NCI-H187 treated with DMSO at 0.1 percent for 48 hours (cell line): ENCODE measurements at regions not wholly inside any gene's neighbourhood (a gene's known extent, or its start where the extent isn't known, plus 50 kb on each side); places are given as distances from the start of the nearest gene placed in this dataset.

Experiments used
- DNase-seq: peaks from one replicate; lab custom pipeline; 2025; lab: John Stamatoyannopoulos, UW

DNA sequence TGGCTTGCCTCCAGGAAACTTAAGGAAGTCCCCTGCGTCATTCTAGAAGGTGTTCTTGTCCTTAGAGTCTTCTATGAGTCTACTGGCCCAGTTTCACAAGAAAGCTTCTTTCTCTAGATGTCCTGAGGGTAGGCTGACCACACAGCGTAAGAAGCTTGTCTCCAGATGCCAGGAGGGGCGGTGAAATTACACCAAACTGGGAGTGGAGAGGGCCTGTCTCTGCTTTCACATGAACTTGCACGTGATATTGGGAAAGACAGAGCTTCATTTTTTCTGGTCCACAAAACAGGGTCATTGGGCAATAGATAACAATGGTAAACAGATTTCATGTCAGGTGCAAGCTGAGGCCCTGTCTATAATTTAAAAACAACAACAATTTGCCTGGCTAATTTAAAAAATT is 85.7 kb upstream of the TBX3 start:
- DNase-seq, result no peak

DNA sequence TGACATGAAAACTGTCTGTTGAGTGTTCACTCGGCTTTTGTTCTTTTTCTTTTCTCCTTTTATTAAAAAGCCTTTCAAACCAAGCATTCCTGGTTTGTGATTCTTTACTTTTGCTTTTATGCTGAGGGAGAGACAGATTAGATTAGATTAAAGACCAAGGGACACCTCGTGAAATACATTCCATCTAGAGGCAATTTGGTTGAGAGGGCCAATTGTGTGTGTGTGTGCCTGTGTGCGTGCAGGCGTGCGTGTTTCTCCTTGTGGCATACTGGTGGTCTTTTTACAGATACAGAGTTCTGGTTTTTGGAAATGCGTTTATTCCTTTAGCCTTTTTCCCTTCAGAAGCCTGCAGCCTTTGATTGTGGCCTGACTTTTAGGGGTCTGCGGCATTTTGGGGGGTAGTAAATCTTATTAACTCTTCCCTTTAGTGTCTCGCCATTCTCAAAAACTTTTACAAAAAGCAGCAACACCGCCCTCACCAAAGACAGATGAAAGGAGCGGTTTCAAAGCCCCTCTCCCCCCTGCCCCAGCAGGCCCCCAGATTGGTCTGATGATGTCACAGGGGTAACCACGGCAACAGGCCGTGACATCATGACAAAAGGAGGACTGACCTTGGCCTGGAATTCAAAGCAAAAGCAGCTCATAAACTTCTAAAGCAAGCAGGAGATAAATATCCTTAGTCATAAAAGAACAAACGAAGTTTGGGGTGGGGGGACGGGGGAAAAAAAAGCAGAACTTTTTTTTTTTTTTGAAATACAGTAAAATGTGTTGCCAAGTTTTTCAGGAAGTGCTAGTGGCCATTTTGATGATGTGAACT is 84.1 kb upstream of the TBX3 start:
- DNase-seq, result no peak

DNA sequence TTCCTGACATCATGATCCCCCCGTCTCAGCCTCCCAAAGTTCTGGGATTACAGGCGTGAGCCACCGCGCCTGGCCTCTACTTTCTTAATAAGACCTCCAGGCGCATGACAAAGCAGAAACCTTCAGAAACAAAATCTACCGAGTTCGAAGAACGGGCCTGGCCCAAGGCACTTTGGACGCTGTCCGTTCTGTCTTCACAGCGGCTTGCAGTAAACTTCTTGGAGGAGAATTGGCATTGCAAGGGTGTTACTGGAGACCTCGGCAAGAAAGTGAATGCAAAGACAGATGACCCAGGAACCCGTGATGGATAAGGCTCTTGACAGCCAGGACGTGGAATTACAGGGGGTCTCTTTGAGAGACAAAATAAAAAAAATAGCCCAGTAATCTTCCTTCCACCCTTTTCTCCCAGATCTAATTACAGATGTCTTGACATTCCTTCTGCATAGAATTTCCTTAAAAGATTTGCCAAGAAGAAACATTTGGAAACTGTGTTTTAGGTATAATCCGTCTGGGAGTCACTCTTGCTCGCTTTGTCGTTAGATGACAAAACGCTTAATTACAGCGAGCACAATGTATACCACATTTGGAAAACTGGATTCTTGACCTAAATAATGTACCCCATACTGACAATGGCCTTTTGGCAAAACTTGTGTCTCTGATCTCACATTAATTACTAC is 83.2 kb upstream of the TBX3 start:
- DNase-seq, result no peak

DNA sequence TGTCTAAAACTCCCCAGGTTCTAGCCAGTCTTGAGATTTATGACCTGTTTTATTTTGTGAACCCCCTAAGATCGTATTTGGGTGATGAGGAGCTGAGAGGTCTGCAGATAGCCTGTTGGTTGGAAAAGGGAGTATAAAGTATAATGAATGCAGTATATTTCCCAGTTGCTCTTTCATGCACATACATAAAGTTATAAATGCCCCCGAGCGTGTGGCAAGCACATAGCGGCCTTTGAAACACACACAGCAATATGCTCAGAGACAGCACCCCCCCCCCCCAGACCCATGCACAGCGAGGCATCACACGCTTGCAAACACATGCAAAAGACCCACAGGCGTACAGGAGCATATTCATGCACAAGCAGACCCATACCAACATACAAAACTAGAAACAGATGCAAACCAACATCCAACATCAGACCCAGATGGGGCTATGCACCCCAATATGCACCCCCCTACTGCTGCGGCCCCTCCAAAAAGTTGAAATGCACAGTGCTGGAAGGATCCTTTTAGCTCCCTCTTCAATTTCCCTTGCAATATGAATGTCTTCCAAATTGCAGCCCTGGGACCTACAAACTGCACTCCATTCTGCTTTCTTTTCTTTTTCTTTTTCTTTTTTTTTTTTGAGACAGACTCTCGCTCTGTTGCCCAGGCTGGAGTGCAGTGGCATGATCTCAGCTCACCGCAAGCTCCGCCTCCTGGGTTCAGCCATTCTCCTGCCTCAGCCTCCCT is 82.2 kb upstream of the TBX3 start:
- DNase-seq, result no peak

DNA sequence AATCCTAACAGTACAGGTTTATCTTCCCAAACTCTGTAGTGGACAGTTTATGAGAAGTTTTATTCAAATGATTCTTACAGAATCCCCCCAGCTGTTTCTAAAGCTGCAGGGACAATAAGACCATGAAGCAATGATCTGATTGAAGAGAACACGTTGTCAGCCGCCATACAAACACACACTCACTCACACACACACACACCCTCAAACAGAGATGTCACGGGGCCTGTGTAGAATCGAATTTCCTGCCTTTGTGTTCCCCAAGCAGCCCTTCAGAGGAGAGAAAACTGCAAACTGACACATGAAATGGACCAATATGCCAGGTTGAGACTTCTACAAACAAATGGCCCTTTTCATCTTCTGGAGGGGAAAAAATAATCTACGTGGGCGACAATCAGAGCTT is 80.5 kb upstream of the TBX3 start:
- peak; percentile 43 for DNase-seq

DNA sequence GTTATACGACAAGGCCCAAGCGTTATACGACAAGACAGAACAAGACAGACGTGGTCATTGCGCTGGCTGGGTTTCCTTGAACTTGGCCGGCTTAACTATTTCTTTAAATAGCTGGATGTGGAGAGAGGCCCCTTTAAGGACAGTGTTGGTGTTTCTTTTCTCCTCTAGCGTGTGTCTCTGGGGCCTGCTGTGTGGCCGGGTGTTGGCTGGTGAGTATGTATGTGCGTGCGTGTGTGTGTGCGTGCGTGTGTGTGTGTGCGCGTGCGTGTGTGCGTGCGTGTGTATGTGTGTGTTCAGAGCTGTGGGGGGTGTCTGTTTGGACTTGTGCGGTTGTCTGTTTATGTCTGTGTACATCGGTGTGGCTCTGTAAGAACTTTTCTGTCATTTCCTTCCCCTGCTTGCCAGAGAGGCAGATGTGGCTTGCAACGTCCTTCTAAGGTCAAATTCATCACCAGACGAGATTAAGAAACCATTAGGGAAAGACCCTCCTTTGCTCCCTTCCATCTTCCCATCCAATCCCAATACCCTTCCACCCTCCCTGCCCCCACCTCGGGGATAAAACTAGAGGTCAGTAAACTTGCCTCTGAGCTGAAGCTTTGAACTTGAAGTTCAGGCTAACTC is 78.6 kb upstream of the TBX3 start:
- DNase-seq, result no peak

DNA sequence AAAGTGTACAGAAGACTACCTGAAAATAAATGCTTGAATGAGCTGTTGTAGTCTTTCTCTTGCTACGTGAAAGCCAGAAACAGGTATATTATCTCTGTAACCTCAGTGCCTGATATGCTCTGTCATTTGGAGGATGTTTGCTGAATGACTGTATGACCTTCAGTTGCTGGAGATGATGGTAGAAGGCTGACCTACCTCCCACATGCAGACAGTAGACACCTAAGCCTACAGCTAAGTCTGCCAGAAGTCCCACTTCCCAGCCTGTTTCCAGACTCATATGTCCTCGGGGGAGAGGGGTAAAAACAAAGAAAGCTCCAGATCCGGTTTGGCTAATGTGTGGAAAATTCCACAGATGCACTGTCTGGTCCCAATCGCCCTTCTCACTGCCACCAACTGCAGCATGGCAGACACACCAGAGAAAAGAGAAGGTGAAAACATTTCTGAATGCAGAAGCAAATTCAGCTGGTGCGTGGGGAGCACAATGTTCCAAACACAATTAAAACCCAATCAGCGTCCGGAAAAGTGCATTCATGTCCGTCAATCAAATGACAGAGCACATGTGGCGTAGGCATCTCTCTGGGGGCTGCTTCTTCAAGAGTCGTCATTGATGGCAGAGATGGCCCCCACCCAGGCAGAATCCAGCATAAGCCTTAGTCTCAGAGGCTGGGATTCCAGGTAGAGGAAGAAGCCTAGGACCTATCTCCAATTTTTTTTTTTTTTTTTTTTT is 76.3 kb upstream of the TBX3 start:
- no peak for DNase-seq

DNA sequence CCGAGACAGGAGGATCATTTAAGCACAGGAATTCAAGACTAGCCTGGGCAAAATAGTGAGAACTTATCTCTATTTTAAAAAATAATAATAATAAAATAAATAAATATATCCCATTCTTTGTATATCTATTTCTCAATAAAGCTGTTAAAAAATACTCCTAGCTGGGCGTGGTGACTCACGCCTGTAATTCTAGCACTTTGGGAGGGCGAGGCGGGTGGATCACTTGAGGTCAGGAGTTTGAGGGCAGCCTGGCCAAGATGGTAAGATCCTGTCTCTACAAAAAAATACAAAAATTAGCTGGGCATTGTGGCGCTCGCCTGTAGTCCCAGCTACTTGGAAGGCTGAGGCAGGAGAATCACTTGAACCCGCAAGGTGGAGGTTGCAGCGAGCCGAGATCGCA is 75.7 kb upstream of the TBX3 start:
- DNase-seq, result no peak

DNA sequence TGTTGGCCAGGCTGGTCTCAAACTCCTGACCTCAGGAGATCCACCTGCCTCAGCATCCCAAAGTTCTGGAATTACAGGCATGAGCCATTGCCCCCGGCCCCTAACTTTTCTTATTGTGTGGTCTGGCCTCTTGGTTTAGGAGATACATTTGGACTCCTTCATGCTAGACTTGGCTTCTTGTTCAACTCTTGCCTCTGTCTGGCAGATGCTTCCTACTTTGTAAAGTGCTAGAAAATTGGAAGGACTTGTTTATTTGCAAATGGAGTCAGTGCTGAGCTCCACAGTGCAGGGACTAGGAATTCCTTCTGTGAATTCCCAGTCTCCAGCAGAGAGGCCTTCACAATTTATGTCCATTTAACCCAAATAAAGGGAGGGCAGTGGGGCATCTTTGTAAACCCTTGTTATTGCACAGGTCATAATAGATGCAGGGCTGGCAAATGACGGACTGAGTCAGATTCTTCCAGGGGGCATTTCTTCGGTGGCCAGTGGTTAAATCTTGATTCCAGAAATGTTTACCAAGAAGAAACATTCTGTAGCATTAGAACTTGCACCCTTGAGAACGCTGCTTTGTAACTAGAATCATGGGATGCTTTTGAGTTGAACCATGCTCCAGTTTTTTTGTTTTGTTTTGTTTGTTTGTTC is 73.8 kb upstream of the TBX3 start:
- no peak for DNase-seq

DNA sequence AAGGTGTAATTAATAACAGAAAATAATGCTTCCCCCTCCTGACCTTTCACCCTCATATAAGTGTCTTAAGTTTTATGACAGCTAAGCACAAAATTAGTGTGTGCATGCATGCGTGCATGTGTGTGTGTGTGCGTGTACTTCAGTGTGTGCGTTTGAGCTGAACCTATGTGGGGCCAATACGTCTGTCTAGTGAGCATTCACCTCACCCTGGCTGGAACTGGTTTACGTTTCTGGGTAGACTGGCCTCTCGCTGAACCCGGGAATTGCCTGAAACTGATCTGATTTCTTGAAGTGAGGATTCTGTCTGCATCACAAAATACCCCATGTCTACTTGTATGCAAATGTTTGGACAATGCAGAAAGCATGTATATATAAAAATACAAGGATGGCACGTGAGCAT is 68.2 kb upstream of the TBX3 start:
- DNase-seq, result no peak

DNA sequence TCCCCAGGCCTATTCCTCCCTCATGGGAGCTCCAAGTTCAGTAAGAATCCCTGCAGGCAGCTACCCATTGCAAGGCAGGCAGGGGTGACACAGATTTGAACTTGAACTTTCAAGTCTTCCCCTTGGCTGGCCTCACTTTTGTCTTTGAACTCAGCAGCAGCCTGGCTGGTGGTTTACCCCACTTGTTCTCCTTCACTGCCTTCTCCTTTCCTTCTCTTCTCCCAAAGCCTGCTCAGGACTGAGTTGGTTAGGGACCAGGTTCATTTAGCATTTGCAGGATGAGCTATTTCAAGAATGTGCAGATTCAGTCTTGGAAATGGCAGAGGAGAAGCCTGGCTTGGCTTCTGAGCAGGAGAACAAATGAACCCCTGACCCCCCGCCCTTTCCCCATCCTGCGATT is 67.7 kb upstream of the TBX3 start:
- DNase-seq, result no peak

DNA sequence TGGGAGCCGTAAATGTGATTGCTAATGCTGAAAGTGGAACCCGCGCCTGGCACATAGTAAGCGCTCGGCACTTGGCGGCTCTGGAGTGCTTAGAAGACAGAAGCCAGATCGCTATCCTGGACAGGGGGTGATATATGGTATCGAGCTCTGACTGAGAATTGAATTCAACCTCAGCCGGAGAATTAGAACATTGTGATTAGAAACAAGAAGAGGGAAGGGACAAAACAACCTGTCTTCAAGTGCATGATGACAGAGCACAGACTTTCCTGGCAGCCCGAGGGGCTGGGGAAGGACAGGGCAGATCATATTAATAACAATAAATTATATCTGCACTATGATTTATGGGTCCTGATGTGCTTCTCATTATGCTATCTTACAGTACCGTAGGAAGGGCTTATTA is 66.9 kb upstream of the TBX3 start:
- no peak for DNase-seq

DNA sequence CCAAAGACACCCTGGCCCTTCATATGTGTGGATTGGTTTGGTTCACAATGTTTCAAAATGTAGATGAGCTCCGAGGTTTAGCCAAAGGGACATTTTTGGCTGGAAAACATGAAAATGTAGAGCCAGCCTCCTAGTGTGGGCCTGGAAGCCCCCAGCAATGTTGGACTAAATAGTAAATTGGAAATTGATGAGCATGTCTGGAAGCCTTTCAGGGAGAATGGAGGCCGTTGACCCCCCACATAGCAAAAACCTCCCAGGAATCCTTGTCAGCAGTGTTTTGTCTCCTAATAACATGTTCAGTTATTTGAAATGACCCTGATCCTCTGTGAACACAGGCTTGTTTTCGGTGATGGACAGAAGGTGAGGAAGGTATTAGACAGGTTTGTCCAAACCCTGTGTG is 65.1 kb upstream of the TBX3 start:
- no peak for DNase-seq

DNA sequence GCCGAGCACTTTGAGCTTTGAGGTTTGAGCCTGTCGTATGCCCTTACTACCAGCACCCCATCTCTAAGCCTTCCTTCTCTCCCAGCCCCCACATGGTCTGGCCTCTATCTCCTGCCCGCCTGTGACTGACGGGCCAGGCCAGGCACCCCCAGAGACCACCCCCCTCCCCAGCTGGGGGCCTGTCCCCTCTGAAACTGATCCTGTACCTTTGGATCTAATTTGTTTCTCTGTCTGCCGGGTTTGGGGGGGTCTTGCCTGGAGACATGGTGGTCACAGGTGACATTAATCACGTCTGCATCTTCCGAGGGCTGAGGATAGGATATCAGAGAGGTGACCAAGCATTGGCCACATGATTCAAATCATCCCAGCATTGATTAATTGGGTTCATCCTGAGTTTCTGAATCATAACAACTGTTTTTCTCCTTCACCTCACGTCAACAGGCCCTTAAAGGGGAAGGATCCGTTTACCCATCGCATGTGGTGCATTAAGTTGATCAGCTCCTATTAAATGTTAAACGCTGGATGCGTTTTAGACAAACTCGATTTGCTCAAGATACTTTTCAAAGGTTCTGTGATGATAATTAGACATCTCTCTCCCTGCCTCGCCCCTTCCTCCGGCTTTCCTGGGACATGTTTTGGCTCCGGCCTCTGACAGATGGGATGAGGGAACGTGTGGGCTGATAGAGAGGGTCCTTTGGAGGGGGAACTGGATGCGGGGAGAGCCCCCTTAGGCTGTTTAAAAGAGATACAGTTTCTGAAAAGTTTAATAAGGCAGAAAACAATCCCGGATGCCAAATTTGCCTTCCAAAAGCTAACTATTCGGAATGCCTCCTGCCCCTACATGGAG is 63.3 kb upstream of the TBX3 start:
- DNase-seq, result no peak

DNA sequence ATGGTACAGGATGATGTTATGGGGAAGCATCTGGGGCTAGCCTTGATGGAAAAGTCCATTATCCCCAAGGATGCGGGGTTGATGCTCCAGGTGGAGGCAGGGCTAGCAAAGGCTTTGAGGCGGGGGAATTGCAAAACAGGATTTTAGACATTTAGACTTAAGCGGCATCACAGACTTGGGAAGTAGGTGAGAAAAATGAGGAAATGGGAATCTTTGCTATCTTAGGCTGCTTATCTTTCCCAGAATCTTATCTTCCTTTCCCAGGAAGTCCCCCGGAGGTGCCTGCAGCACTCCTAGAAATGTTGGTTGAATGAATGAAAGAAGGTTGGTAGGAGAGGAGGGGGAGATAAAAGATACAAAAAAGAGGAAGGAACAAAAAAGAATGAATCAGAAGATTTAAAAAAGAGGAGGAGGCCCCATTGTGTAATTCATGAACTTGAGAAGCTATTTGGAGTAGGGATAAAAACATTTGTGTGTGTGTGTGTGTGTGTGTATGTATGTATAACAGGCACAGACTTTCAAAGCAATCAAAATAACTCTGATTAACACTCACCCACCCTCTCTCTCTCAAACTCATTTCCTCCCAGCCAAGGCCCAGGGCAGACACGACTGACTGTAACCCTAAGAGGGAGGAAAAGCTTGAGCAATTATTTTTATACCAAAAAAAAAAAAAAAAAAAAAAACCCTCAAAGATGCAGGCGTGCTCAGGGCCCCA is 62.5 kb upstream of the TBX3 start:
- DNase-seq, result no peak

DNA sequence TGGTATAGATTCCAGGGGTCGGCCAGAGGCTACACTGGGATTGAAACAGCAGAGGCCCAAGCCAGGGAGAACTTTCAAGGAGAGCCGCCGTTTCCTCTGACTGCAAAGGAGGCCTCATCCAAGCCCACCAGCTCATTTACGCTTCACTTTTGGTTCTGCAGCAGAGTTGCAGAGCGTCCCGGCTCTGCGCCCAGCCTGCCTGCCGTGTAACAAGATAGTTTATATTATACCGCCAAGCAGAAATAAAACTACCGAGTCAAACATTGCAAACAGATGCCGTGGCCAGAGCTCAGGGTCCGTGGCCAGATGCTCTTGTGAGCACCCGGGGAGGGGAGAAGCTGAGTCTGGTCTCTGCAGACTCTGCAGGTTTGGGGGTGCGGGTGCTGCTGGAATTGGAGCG is 60.7 kb upstream of the TBX3 start:
- DNase-seq, result no peak

DNA sequence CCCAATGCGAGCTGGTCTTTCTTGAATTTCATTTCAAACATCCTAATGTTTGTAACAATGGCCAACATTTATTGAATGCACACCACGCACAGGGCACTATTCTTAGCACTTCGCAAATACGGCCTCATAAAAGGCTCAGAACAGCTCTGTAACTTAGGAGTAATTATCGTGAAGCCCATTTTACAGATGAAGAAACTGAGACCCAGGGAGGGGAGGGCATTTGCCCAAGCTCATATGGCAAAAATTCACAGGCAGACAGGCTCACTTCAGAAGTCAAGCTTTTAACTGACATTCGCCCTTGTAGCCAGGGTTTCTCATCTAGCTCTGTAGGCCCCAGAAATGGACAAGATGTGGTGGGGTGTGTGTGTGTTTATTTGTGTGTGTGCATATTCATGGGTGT is 60.3 kb upstream of the TBX3 start:
- no peak for DNase-seq

DNA sequence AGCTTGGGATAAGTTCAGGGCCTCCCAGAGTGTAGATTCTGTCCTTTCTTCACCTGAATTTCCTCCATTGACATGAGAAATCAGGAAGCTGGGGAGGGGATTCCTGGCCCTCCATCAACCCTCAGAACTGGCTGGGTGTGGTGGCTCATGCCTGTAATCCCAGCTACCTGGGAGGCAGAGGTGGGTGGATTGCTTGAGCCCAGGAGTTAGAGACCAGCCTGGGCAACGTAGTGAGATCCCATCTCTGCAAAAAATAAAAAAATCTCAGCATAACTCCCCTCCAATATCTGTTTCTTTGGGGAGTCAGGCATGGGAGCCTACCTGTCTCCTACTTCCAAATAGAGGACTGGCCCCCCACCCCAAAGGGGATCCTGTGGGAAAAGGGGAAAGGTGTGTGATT is 59.8 kb upstream of the TBX3 start:
- no peak for DNase-seq

DNA sequence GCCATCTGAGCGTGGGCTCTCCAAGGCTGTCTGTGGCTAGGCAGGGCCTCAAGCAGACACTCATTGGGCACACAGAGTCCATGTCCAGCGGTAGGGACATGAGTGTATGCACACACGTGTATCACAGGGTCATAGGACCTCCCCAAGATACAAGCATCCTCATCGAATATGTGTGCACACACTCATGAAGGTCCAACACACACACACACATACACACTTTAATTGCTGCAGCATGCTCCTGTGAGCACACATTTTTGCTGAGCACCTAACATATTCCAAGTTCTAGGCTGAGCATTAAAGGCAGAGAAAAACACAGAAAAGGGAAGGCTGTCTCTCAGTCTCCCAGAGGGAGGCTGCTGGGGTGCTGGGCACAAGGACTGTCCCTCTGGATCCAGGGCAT is 59.3 kb upstream of the TBX3 start:
- DNase-seq, result no peak

DNA sequence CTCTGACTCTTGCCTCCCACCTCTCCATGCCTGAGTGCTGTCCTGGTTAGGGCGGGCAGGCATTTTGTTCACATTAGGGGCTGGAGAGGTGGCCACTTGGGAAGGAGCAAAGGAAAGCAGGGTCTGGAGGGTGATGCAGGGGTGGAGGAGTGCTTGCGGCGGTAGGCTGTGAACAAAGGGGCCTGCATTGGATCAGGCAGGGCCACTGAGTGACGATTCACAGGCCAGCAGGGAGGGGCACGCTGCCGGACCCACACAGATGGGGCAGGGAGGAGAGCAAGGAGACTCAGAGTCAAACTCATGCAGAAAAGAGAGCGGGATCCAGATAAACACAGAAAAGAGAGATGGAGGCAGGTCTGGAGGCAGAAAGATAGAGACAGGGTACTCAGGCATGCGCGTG is 58.4 kb upstream of the TBX3 start:
- no peak for DNase-seq
